Neural cell (in vitro differentiated cells): ENCODE measurements at regions not wholly inside any gene's neighbourhood (a gene's known extent, or its start where the extent isn't known, plus 50 kb on each side); places are given as distances from the start of the nearest gene placed in this dataset.

Experiments used
- EP300 ChIP-seq: fragments of 450-650 bp; conservative IDR thresholded peaks from 2 replicates; pipeline ENCODE4 v1.6.1; 2014; ENCODE audit warnings: antibody characterized with exemption, mild to moderate bottlenecking, moderate library complexity; ENCODE audit not compliant: poor library complexity, severe bottlenecking
- EZH2 ChIP-seq: fragments of 200-600, 300-800 bp; shearing (Covaris generic), sonication (generic); IDR thresholded peaks from 2 replicates; pipeline ENCODE4 v1.6.1; 2014; ENCODE audit warnings: antibody characterized with exemption, low read length, borderline replicate concordance, mild to moderate bottlenecking; ENCODE audit not compliant: insufficient read depth, poor library complexity, severe bottlenecking
- MXI1 ChIP-seq: fragments of 450-650 bp; conservative IDR thresholded peaks from 2 replicates; pipeline ENCODE4 v1.6.1; 2014; ENCODE audit warnings: antibody characterized with exemption, mild to moderate bottlenecking; ENCODE audit not compliant: poor library complexity, severe bottlenecking
- POLR2AphosphoS5 ChIP-seq: IDR thresholded peaks from 2 replicates; pipeline ENCODE4 v1.6.1; 2012
- TAF1 ChIP-seq: IDR thresholded peaks from 2 replicates; pipeline ENCODE4 v1.6.1; 2012; ENCODE audit warnings: low read depth
- TF ChIP-seq, protein P1 (sequence below): fragments of 450-650 bp; IDR thresholded peaks from 2 replicates; pipeline ENCODE4 v1.5.1; 2014; ENCODE audit warnings: antibody characterized with exemption, mild to moderate bottlenecking, moderate library complexity; ENCODE audit not compliant: poor library complexity, severe bottlenecking
- TF ChIP-seq, protein P2 (sequence below): IDR thresholded peaks from 2 replicates; pipeline ENCODE4 v1.6.1; 2012; ENCODE audit warnings: borderline replicate concordance

DNA sequence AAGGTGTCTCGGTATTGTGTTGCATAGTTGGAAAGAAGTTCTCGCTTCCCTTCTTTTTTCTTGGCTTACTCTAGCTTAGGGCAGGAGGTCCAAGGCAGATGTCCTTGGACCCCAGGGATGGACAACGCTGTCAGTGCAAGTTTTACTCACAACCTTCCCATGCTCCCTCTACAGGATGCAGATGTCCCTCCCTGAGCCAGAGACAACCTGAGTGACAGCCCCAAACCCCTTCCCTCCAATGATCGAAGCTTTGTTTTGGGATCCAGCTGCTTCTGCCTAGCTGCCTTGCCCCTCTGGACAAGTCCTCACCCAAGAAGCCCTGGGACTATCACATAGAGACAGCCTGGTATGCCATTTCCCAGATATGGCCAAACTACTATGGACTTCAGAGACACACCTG is 112.0 kb upstream of the RAP1B start:
- TF ChIP-seq, protein P1, sequence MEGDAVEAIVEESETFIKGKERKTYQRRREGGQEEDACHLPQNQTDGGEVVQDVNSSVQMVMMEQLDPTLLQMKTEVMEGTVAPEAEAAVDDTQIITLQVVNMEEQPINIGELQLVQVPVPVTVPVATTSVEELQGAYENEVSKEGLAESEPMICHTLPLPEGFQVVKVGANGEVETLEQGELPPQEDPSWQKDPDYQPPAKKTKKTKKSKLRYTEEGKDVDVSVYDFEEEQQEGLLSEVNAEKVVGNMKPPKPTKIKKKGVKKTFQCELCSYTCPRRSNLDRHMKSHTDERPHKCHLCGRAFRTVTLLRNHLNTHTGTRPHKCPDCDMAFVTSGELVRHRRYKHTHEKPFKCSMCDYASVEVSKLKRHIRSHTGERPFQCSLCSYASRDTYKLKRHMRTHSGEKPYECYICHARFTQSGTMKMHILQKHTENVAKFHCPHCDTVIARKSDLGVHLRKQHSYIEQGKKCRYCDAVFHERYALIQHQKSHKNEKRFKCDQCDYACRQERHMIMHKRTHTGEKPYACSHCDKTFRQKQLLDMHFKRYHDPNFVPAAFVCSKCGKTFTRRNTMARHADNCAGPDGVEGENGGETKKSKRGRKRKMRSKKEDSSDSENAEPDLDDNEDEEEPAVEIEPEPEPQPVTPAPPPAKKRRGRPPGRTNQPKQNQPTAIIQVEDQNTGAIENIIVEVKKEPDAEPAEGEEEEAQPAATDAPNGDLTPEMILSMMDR = no peak
- TF ChIP-seq MXI1 = no peak
- no peak for TF ChIP-seq TAF1
- no peak for TF ChIP-seq EZH2
- TF ChIP-seq EP300 = no peak
- TF ChIP-seq POLR2AphosphoS5 = no peak
- TF ChIP-seq, protein P2, sequence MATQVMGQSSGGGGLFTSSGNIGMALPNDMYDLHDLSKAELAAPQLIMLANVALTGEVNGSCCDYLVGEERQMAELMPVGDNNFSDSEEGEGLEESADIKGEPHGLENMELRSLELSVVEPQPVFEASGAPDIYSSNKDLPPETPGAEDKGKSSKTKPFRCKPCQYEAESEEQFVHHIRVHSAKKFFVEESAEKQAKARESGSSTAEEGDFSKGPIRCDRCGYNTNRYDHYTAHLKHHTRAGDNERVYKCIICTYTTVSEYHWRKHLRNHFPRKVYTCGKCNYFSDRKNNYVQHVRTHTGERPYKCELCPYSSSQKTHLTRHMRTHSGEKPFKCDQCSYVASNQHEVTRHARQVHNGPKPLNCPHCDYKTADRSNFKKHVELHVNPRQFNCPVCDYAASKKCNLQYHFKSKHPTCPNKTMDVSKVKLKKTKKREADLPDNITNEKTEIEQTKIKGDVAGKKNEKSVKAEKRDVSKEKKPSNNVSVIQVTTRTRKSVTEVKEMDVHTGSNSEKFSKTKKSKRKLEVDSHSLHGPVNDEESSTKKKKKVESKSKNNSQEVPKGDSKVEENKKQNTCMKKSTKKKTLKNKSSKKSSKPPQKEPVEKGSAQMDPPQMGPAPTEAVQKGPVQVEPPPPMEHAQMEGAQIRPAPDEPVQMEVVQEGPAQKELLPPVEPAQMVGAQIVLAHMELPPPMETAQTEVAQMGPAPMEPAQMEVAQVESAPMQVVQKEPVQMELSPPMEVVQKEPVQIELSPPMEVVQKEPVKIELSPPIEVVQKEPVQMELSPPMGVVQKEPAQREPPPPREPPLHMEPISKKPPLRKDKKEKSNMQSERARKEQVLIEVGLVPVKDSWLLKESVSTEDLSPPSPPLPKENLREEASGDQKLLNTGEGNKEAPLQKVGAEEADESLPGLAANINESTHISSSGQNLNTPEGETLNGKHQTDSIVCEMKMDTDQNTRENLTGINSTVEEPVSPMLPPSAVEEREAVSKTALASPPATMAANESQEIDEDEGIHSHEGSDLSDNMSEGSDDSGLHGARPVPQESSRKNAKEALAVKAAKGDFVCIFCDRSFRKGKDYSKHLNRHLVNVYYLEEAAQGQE = no peak
